Hepatocyte (in vitro differentiated cells): ENCODE measurements at regions not wholly inside any gene's neighbourhood (a gene's known extent, or its start where the extent isn't known, plus 50 kb on each side); places are given as distances from the start of the nearest gene placed in this dataset. TPM values are rescaled to one million over a fixed set of nuclear protein-coding genes. Genes with fewer than 3 reads are reported as not detected.
"Not testable (repeated sequence)": the region's sequence is repeated elsewhere in the genome, so short reads cannot be mapped to it uniquely, and the experiment has no call there.

Experiments used
- DNase-seq: peaks from one replicate; pipeline ENCODE4 v3.0.0-alpha.2; 2016; ENCODE audit warnings: low spot score
- H2AFZ ChIP-seq: fragments of 200-600 bp; sonication (generic); 2 replicates; pipeline ENCODE4 v1.6.0; 2016; ENCODE audit warnings: antibody characterized with exemption, mild to moderate bottlenecking
- H3K27ac ChIP-seq: fragments of 200-600 bp; sonication (generic); 2 replicates; pipeline ENCODE4 v1.5.1; 2016; ENCODE audit warnings: mild to moderate bottlenecking
- H3K27me3 ChIP-seq: fragments of 200-600 bp; sonication (generic); 2 replicates; pipeline ENCODE4 v1.6.1; 2016
- H3K36me3 ChIP-seq: fragments of 200-600 bp; sonication (generic); replicated peaks from 2 replicates; pipeline ENCODE4 v1.5.1; 2016; ENCODE audit warnings: low read depth; ENCODE audit not compliant: insufficient read depth
- H3K4me1 ChIP-seq: fragments of 200-600 bp; sonication (generic); 2 replicates; pipeline ENCODE4 v1.5.1; 2016; ENCODE audit warnings: mild to moderate bottlenecking, moderate library complexity; ENCODE audit not compliant: insufficient read depth
- H3K4me2 ChIP-seq: fragments of 200-600 bp; sonication (generic); 2 replicates; pipeline ENCODE4 v1.6.0; 2016
- H3K4me3 ChIP-seq: fragments of 200-600 bp; sonication (generic); 2 replicates; pipeline ENCODE4 v1.5.1; 2016; ENCODE audit warnings: mild to moderate bottlenecking
- H3K79me2 ChIP-seq: fragments of 200-600 bp; sonication (generic); 2 replicates; pipeline ENCODE4 v1.6.0; 2017; ENCODE audit warnings: mild to moderate bottlenecking
- H3K9me2 ChIP-seq: fragments of 200-600 bp; sonication (generic); replicated peaks from 2 replicates; pipeline ENCODE4 v1.6.0; 2017; ENCODE audit warnings: mild to moderate bottlenecking; ENCODE audit not compliant: insufficient read depth
- H3K9me3 ChIP-seq: fragments of 200-600 bp; sonication (generic); 2 replicates; pipeline ENCODE4 v1.5.1; 2016; ENCODE audit warnings: low read depth, mild to moderate bottlenecking
- H4K20me1 ChIP-seq: fragments of 200-600 bp; sonication (generic); 2 replicates; pipeline ENCODE4 v1.6.0; 2016; ENCODE audit warnings: mild to moderate bottlenecking; ENCODE audit not compliant: insufficient read depth, poor library complexity, severe bottlenecking
- WGBS: methylation state at CpG from one replicate; pipeline ENCODE4 v1.1.6; 2016; ENCODE audit warnings: low lambda C conversion rate; ENCODE audit errors: missing lambda C conversion rate; 5-methylcytosine and 5-hydroxymethylcytosine counted together
- small RNA-seq: library from RNA; depleted of rRNA; stranded (forward); fragments of <200 nt; gene quantifications from one replicate; pipeline ENCODE3, GENCODE V24; 2014

- H3K79me2 ChIP-seq, H3K27me3 ChIP-seq, DNase-seq, H3K36me3 ChIP-seq, H2AFZ ChIP-seq, H3K4me3 ChIP-seq, H3K9me3 ChIP-seq, H3K9me2 ChIP-seq, H4K20me1 ChIP-seq, H3K4me1 ChIP-seq, H3K27ac ChIP-seq, H3K4me2 ChIP-seq: not testable (repeated sequence)
- WGBS: 74% methylated on average over 12 of the region's 12 CpGs
These were observed 632.4 kb downstream of the CWH43 start for GRCh38 chr4:49618436-49618835.

- H3K79me2 ChIP-seq, H2AFZ ChIP-seq, DNase-seq, H3K9me2 ChIP-seq, H4K20me1 ChIP-seq, H3K4me3 ChIP-seq, H3K4me1 ChIP-seq, H3K27me3 ChIP-seq, H3K9me3 ChIP-seq, H3K36me3 ChIP-seq, H3K4me2 ChIP-seq, H3K27ac ChIP-seq: not testable (repeated sequence)
- WGBS: 83% methylated on average over 12 of the region's 12 CpGs
These were observed 640.4 kb downstream of the CWH43 start for GRCh38 chr4:49626478-49626877.

Small RNA genes in the stretch of these regions (small RNA-seq; reads per million reads assigned to genes)
- gene AC119751.2: not detected
- gene AC119751.6: not detected
- not detected for gene AC119751.7
- gene AC119751.8: not detected
